GM18909 (cell line): ENCODE measurements at regions not wholly inside any gene's neighbourhood (a gene's known extent, or its start where the extent isn't known, plus 50 kb on each side); places are given as distances from the start of the nearest gene placed in this dataset.

ENCODE experiments used
- ATAC-seq: cut with Tn5 transposase; IDR thresholded peaks from one replicate; pipeline ENCODE4 v1.9.1; 2021; ENCODE audit warnings: mild to moderate bottlenecking; ENCODE audit not compliant: unreplicated experiment, poor library complexity

GRCh38 chr5:53358794-53359193 lies 121.6 kb upstream of the FST start:
- ATAC-seq: no peak

GRCh38 chr5:53359916-53360517 lies 120.4 kb upstream of the FST start:
- ATAC-seq: no peak

- no peak for ATAC-seq
These were observed 119.6 kb upstream of the FST start for GRCh38 chr5:53360811-53361210.

- ATAC-seq: no peak
These were observed 118.7 kb upstream of the FST start for GRCh38 chr5:53361708-53362107.

- no peak for ATAC-seq
These were observed 117.9 kb upstream of the FST start for GRCh38 chr5:53362521-53362941.

GRCh38 chr5:53364061-53364460 lies 116.4 kb upstream of the FST start:
- no peak for ATAC-seq

GRCh38 chr5:53366245-53366644 lies 114.2 kb upstream of the FST start:
- no peak for ATAC-seq

GRCh38 chr5:53367727-53368126 lies 112.7 kb upstream of the FST start:
- no peak for ATAC-seq

GRCh38 chr5:53368516-53368915 lies 111.9 kb upstream of the FST start:
- no peak for ATAC-seq

GRCh38 chr5:53368966-53369605 lies 111.3 kb upstream of the FST start:
- ATAC-seq: no peak

- no peak for ATAC-seq
These were observed 110.7 kb upstream of the FST start for GRCh38 chr5:53369681-53370080.

- ATAC-seq: no peak
These were observed 106.8 kb upstream of the FST start for GRCh38 chr5:53373451-53374158.

GRCh38 chr5:53376853-53377252 lies 103.6 kb upstream of the FST start:
- no peak for ATAC-seq

- ATAC-seq: no peak
These were observed 102.2 kb upstream of the FST start for GRCh38 chr5:53378190-53378589.

- ATAC-seq: no peak
These were observed 101.7 kb upstream of the FST start for GRCh38 chr5:53378590-53379247.

- ATAC-seq: no peak
These were observed 94.1 kb upstream of the FST start for GRCh38 chr5:53386341-53386740.

- no peak for ATAC-seq
These were observed 91.3 kb upstream of the FST start for GRCh38 chr5:53389093-53389492.

GRCh38 chr5:53392073-53392472 lies 88.4 kb upstream of the FST start:
- ATAC-seq: peak; percentile 71

- ATAC-seq: no peak
These were observed 85.6 kb upstream of the FST start for GRCh38 chr5:53394808-53395207.

GRCh38 chr5:53397141-53397757 lies 83.2 kb upstream of the FST start:
- ATAC-seq: no peak

GRCh38 chr5:53397845-53398244 lies 82.6 kb upstream of the FST start:
- ATAC-seq: no peak
